ENCODE measurements at regions not wholly inside any gene's neighbourhood (a gene's known extent, or its start where the extent isn't known, plus 50 kb on each side); places are given as distances from the start of the nearest gene placed in this dataset.

GRCh38 chr6:109237986-109238329 lies 142.7 kb downstream of the CEP57L1 start:
- no peak for DNase-seq (ENCODE audit: low read depth)
- TF ChIP-seq CTCF (IDR thresholded peaks at IDR 0.05; ENCODE audit: insufficient read depth, low read length, poor library complexity, severe bottlenecking), result no peak
- Histone ChIP-seq H3K36me3 (ENCODE audit: control insufficient read depth, insufficient read depth, low read length) (no peaks in the 10 kb centered on the region), H3K4me3 (ENCODE audit: low read depth, low read length) (no peak overlapping the region), H3K27me3 (ENCODE audit: control insufficient read depth, insufficient read depth, low read length) (no peaks in the 10 kb centered on the region)

GRCh38 chr6:109237077-109237985 lies 142.0 kb downstream of the CEP57L1 start:
- no peak for TF ChIP-seq CTCF (IDR thresholded peaks at IDR 0.05; ENCODE audit: insufficient read depth, low read length, poor library complexity, severe bottlenecking)
- H3K4me3 ChIP-seq (ENCODE audit: low read depth, low read length), result no peak overlapping the region
- H3K27me3 ChIP-seq (ENCODE audit: control insufficient read depth, insufficient read depth, low read length), result no peaks in the 10 kb centered on the region
- no peaks in the 10 kb centered on the region for H3K36me3 ChIP-seq (ENCODE audit: control insufficient read depth, insufficient read depth, low read length)
- no peak for DNase-seq (ENCODE audit: low read depth)

GRCh38 chr6:109236115-109237076 lies 141.1 kb downstream of the CEP57L1 start:
- TF ChIP-seq CTCF (IDR thresholded peaks at IDR 0.05; ENCODE audit: insufficient read depth, low read length, poor library complexity, severe bottlenecking), result no peak
- DNase-seq (ENCODE audit: low read depth), result no peak
- Histone ChIP-seq H3K36me3 (ENCODE audit: control insufficient read depth, insufficient read depth, low read length) (no peaks in the 10 kb centered on the region), H3K4me3 (ENCODE audit: low read depth, low read length) (no peak overlapping the region), H3K27me3 (ENCODE audit: control insufficient read depth, insufficient read depth, low read length) (no peaks in the 10 kb centered on the region)

- Histone ChIP-seq H3K4me3 (ENCODE audit: low read depth, low read length) (no peak overlapping the region), H3K27me3 (ENCODE audit: control insufficient read depth, insufficient read depth, low read length) (no peaks in the 10 kb centered on the region), H3K36me3 (ENCODE audit: control insufficient read depth, insufficient read depth, low read length) (no peaks in the 10 kb centered on the region)
- no peak for TF ChIP-seq CTCF (IDR thresholded peaks at IDR 0.05; ENCODE audit: insufficient read depth, low read length, poor library complexity, severe bottlenecking)
- DNase-seq (ENCODE audit: low read depth), result no peak
These were observed 140.3 kb downstream of the CEP57L1 start for GRCh38 chr6:109235481-109236038.

- Histone ChIP-seq H3K36me3 (ENCODE audit: control insufficient read depth, insufficient read depth, low read length) (no peaks in the 10 kb centered on the region), H3K4me3 (ENCODE audit: low read depth, low read length) (no peak overlapping the region), H3K27me3 (ENCODE audit: control insufficient read depth, insufficient read depth, low read length) (no peaks in the 10 kb centered on the region)
- no peak for DNase-seq (ENCODE audit: low read depth)
- TF ChIP-seq CTCF (IDR thresholded peaks at IDR 0.05; ENCODE audit: insufficient read depth, low read length, poor library complexity, severe bottlenecking), result no peak
These were observed 135.1 kb downstream of the CEP57L1 start for GRCh38 chr6:109230453-109230852.

Data from kidney epithelial cell (primary cell).